PC-3 (cell line): ENCODE measurements at regions not wholly inside any gene's neighbourhood (a gene's known extent, or its start where the extent isn't known, plus 50 kb on each side); places are given as distances from the start of the nearest gene placed in this dataset.

Source experiments
- ATAC-seq: fragments of 200-7000 bp; cut with Tn5 transposase; 2 replicates; pipeline ENCODE4 v1.9.1; 2020; ENCODE audit warnings: mild to moderate bottlenecking, moderate library complexity
- BruUV-seq: library from RNA; stranded (reverse); fragments of 400-500 nt; replicated peaks from 2 replicates; lab custom pipeline; 2021; lab: Mats Ljungman, UMichigan
- CTCF ChIA-PET: fragments of 300-600 bp; sonication (Branson Sonifier 250); formaldehyde crosslinking; loops from one replicate; lab custom pipeline; 2022; ENCODE audit warnings: antibody characterized with exemption; lab: Charles Lee
- POLR2A ChIA-PET: fragments of 300-600 bp; sonication (Branson Sonifier 250); formaldehyde crosslinking; loops from one replicate; lab custom pipeline; 2022; ENCODE audit warnings: antibody characterized with exemption; ENCODE audit not compliant: unreplicated experiment; lab: Charles Lee
- DNase-seq: peaks from one replicate; pipeline ENCODE4 v3.0.0-alpha.2; 2015
- H2AFZ ChIP-seq: fragments of 300-600 bp; sonication (generic); 2 replicates; pipeline ENCODE4 v1.6.0; 2016; ENCODE audit warnings: antibody characterized with exemption, low read length
- H3F3A ChIP-seq: fragments of 300-600 bp; sonication (generic); one replicate; pipeline ENCODE4 v1.6.0; 2017; ENCODE audit warnings: antibody characterized with exemption, low read length, control low read depth, mild to moderate bottlenecking; ENCODE audit not compliant: unreplicated experiment
- H3K27ac ChIP-seq: fragments of 300-600 bp; sonication (generic); 2 replicates; pipeline ENCODE4 v1.5.1; 2016; ENCODE audit warnings: mild to moderate bottlenecking, low read length
- H3K27me3 ChIP-seq: fragments of 300-600 bp; sonication (generic); 2 replicates; pipeline ENCODE4 v1.6.1; 2016; ENCODE audit warnings: low read length, mixed read lengths
- H3K36me3 ChIP-seq: fragments of 300-600 bp; sonication (generic); 2 replicates; pipeline ENCODE4 v1.6.1; 2016; ENCODE audit warnings: low read depth, mixed run types, low read length, mixed read lengths
- H3K4me1 ChIP-seq: fragments of 300-600 bp; sonication (generic); 2 replicates; pipeline ENCODE4 v1.5.1; 2016; ENCODE audit warnings: low read length; ENCODE audit not compliant: insufficient read depth
- H3K4me2 ChIP-seq: fragments of 300-600 bp; sonication (generic); 2 replicates; pipeline ENCODE4 v1.6.0; 2016; ENCODE audit warnings: low read length
- H3K4me3 ChIP-seq: fragments of 300-600 bp; sonication (generic); 2 replicates; pipeline ENCODE4 v1.5.1; 2016; ENCODE audit warnings: mild to moderate bottlenecking, low read length, mixed read lengths
- H3K79me2 ChIP-seq: fragments of 300-600 bp; sonication (generic); 2 replicates; pipeline ENCODE4 v1.6.1; 2017; ENCODE audit warnings: low read length, mixed read lengths
- H3K9ac ChIP-seq: fragments of 300-600 bp; sonication (generic); 2 replicates; pipeline ENCODE4 v1.6.0; 2016; ENCODE audit warnings: mild to moderate bottlenecking, low read length
- H3K9me2 ChIP-seq: fragments of 300-600 bp; sonication (generic); replicated peaks from 2 replicates; pipeline ENCODE4 v1.6.1; 2016; ENCODE audit warnings: mixed run types, low read length, mixed read lengths
- H3K9me3 ChIP-seq: fragments of 300-600 bp; sonication (generic); 2 replicates; pipeline ENCODE4 v1.6.1; 2016; ENCODE audit warnings: low read length, mixed read lengths
- H4K20me1 ChIP-seq: fragments of 300-600 bp; sonication (generic); 2 replicates; pipeline ENCODE4 v1.6.1; 2016; ENCODE audit warnings: low read length, mixed read lengths
- CTCF ChIP-seq: fragments of 300-600 bp; sonication (generic); conservative IDR thresholded peaks from 2 replicates; pipeline ENCODE4 v1.5.1; 2017; ENCODE audit warnings: antibody characterized with exemption, low read depth, mild to moderate bottlenecking, low read length
- EZH2 ChIP-seq: fragments of 300-600 bp; sonication (generic); IDR thresholded peaks from one replicate; pipeline ENCODE4 v1.6.1; 2017; ENCODE audit warnings: antibody characterized with exemption, mild to moderate bottlenecking, low read length; ENCODE audit not compliant: unreplicated experiment
- EZH2phosphoT487 ChIP-seq: fragments of 300-600 bp; sonication (generic); IDR thresholded peaks from 2 replicates; pipeline ENCODE4 v1.6.1; 2018; ENCODE audit warnings: mild to moderate bottlenecking, antibody characterized with exemption, low read length, borderline replicate concordance
- intact Hi-C: fragments of 100-400 bp; cut with micrococcal nuclease; formaldehyde crosslinking; loops from 2 replicates; pipeline ENCODE4 v1.9.0; 2023

- ATAC-seq (no peak), DNase-seq (no peak)
- TF ChIP-seq CTCF (no peak), EZH2 (no peak), EZH2phosphoT487 (no peak)
- no peaks in the 10 kb centered on the region for H4K20me1 ChIP-seq
- H3K79me2 ChIP-seq: no peaks in the 10 kb centered on the region
- H3K9ac ChIP-seq: no peak overlapping the region
- H3K27ac ChIP-seq: no peak overlapping the region
- no peak overlapping the region for H2AFZ ChIP-seq
- H3K4me3 ChIP-seq: no peak overlapping the region
- ChIA-PET CTCF (no interaction called here), POLR2A (no interaction called here)
- no TSS peak for BruUV-seq
- no peak overlapping the region for H3K4me2 ChIP-seq
- intact Hi-C loops: no loop called here
- H3K9me2 ChIP-seq: no peaks in the 10 kb centered on the region
- H3K27me3 ChIP-seq: no peaks in the 10 kb centered on the region
- H3K9me3 ChIP-seq: no peaks in the 10 kb centered on the region
- H3K4me1 ChIP-seq: no peaks in the 10 kb centered on the region
- no peaks in the 10 kb centered on the region for H3F3A ChIP-seq
- no peaks in the 10 kb centered on the region for H3K36me3 ChIP-seq
Observed at GRCh38 chr12:61018571-61018970, 1241.6 kb upstream of the USP15 start.

- Histone ChIP-seq H3K27me3 (no peaks in the 10 kb centered on the region), H3K9ac (no peak overlapping the region), H3K36me3 (no peaks in the 10 kb centered on the region), H3K4me1 (no peaks in the 10 kb centered on the region), H3K27ac (no peak overlapping the region), H3K79me2 (no peaks in the 10 kb centered on the region), H4K20me1 (no peaks in the 10 kb centered on the region), H3K9me2 (no peaks in the 10 kb centered on the region), H3F3A (no peaks in the 10 kb centered on the region), H3K4me2 (no peak overlapping the region), H3K4me3 (no peak overlapping the region), H3K9me3 (no peaks in the 10 kb centered on the region), H2AFZ (no peak overlapping the region)
- no peak for TF ChIP-seq CTCF
- no peak for DNase-seq
- intact Hi-C loops: no loop called here
- ChIA-PET CTCF (no interaction called here), POLR2A (no interaction called here)
- no TSS peak for BruUV-seq
- ATAC-seq: no peak
Observed at GRCh38 chr12:61023231-61023630, 1237.0 kb upstream of the USP15 start.

- Histone ChIP-seq H3K4me1 (no peaks in the 10 kb centered on the region), H3K9me2 (no peaks in the 10 kb centered on the region), H3K79me2 (no peaks in the 10 kb centered on the region), H3F3A (no peaks in the 10 kb centered on the region), H3K9ac (no peak overlapping the region), H3K4me2 (no peak overlapping the region), H3K9me3 (no peaks in the 10 kb centered on the region; the same call in 1 of the 2 replicates), H3K36me3 (no peaks in the 10 kb centered on the region), H4K20me1 (no peaks in the 10 kb centered on the region), H3K4me3 (no peak overlapping the region), H2AFZ (no peak overlapping the region), H3K27me3 (no peaks in the 10 kb centered on the region), H3K27ac (no peak overlapping the region)
- intact Hi-C loops: no loop called here
- CTCF ChIA-PET: no interaction called here
- DNase-seq (no peak), ATAC-seq (no peak)
- POLR2A ChIA-PET: no interaction called here
- no peak for TF ChIP-seq EZH2phosphoT487
- TF ChIP-seq EZH2: no peak
- no peak for TF ChIP-seq CTCF
- BruUV-seq: no TSS peak
Observed at GRCh38 chr12:61029516-61029915, 1230.7 kb upstream of the USP15 start.
